ENCODE measurements at regions not wholly inside any gene's neighbourhood (a gene's known extent, or its start where the extent isn't known, plus 50 kb on each side); places are given as distances from the start of the nearest gene placed in this dataset.

- DNase-seq: no peak
- TF ChIP-seq CTCF (IDR thresholded peaks at IDR 0.05): no peak
- intact Hi-C loops (cut with micrococcal nuclease): no loop called here
- H3K9me3 Mint-ChIP-seq: peaks cover 3% of the 10 kb centered on the region
- no peaks in the 10 kb centered on the region for H3K4me1 Mint-ChIP-seq (ENCODE audit: low read depth)
- ChIA-PET CTCF (no interaction called here), POLR2A (no interaction called here)
- H3K27ac Mint-ChIP-seq: no peak overlapping the region
- H3K4me3 Mint-ChIP-seq: no peak overlapping the region
- no peaks in the 10 kb centered on the region for H3K36me3 Mint-ChIP-seq (ENCODE audit: low read depth)
- ATAC-seq: no peak
- H3K27me3 Mint-ChIP-seq: no peaks in the 10 kb centered on the region
Measured at GRCh38 chr6:102562713-102563112, 1169.2 kb downstream of the GRIK2 start.

- Mint-ChIP-seq H3K27ac (no peak overlapping the region), H3K4me1 (ENCODE audit: low read depth) (no peaks in the 10 kb centered on the region), H3K36me3 (ENCODE audit: low read depth) (no peaks in the 10 kb centered on the region), H3K4me3 (no peak overlapping the region), H3K9me3 (no peaks in the 10 kb centered on the region), H3K27me3 (no peaks in the 10 kb centered on the region)
- CTCF ChIA-PET: no interaction called here
- POLR2A ChIA-PET: no interaction called here
- DNase-seq (no peak), ATAC-seq (no peak)
- intact Hi-C loops (cut with micrococcal nuclease): no loop called here
- no peak for TF ChIP-seq CTCF (IDR thresholded peaks at IDR 0.05)
Measured at GRCh38 chr6:102553214-102553613, 1159.7 kb downstream of the GRIK2 start.

- Mint-ChIP-seq H3K4me1 (ENCODE audit: low read depth) (no peaks in the 10 kb centered on the region), H3K4me3 (no peak overlapping the region), H3K27me3 (no peaks in the 10 kb centered on the region), H3K36me3 (ENCODE audit: low read depth) (no peaks in the 10 kb centered on the region), H3K9me3 (peaks cover 2% of the 10 kb centered on the region), H3K27ac (no peak overlapping the region)
- ChIA-PET POLR2A (no interaction called here), CTCF (no interaction called here)
- ATAC-seq (no peak), DNase-seq (no peak)
- intact Hi-C loops (cut with micrococcal nuclease): no loop called here
- TF ChIP-seq CTCF (IDR thresholded peaks at IDR 0.05): no peak
Measured at GRCh38 chr6:102549221-102549874, 1155.8 kb downstream of the GRIK2 start.

GRCh38 chr6:102525336-102525735, 1131.8 kb downstream of the GRIK2 start:
- DNase-seq: no peak
- intact Hi-C loops (cut with micrococcal nuclease): no loop called here

GRCh38 chr6:102520966-102521365, 1127.5 kb downstream of the GRIK2 start:
- Mint-ChIP-seq H3K27me3 (no peaks in the 10 kb centered on the region), H3K27ac (no peak overlapping the region), H3K36me3 (ENCODE audit: low read depth) (no peaks in the 10 kb centered on the region), H3K4me1 (ENCODE audit: low read depth) (no peaks in the 10 kb centered on the region), H3K4me3 (no peak overlapping the region), H3K9me3 (no peaks in the 10 kb centered on the region)
- no peak for ATAC-seq
- TF ChIP-seq CTCF (IDR thresholded peaks at IDR 0.05): no peak
- no peak for DNase-seq
- POLR2A ChIA-PET: no interaction called here
- CTCF ChIA-PET: no interaction called here
- intact Hi-C loops (cut with micrococcal nuclease): no loop called here

More at GRCh38 chr6:102525336-102525735, 1131.8 kb downstream of the GRIK2 start:
- ATAC-seq: no peak
- no peaks in the 10 kb centered on the region for H3K27me3 Mint-ChIP-seq
- H3K4me1 Mint-ChIP-seq (ENCODE audit: low read depth): no peaks in the 10 kb centered on the region
- H3K9me3 Mint-ChIP-seq: peaks cover 1% of the 10 kb centered on the region
- ChIA-PET CTCF (no interaction called here), POLR2A (no interaction called here)
- no peak overlapping the region for H3K27ac Mint-ChIP-seq
- H3K4me3 Mint-ChIP-seq: no peak overlapping the region
- TF ChIP-seq CTCF (IDR thresholded peaks at IDR 0.05): no peak
- no peaks in the 10 kb centered on the region for H3K36me3 Mint-ChIP-seq (ENCODE audit: low read depth)

Measured in activated CD8-positive, alpha-beta T cell treated with anti-CD3 and anti-CD28 coated beads for 36 hours (primary cell).